ENCODE measurements at regions not wholly inside any gene's neighbourhood (a gene's known extent, or its start where the extent isn't known, plus 50 kb on each side); places are given as distances from the start of the nearest gene placed in this dataset.

- intact Hi-C loops (cut with DNase I) = no loop called here
These were observed 370.3 kb upstream of the ADGRL2 start for GRCh38 chr1:81430236-81430938.

GRCh38 chr1:81428998-81429397, 371.7 kb upstream of the ADGRL2 start:
- DNase-seq = peak in 2 of 5 donors; percentile 73 to 74
- Histone ChIP-seq H3K9ac (ENCODE audit: low read length in 3 of 3) (no peak overlapping the region), H3K36me3 (ENCODE audit: control insufficient read depth in 2 of 3, insufficient read depth in 3 of 3, low read length in 3 of 3) (no peaks in the 10 kb centered on the region), H3K27me3 (ENCODE audit: control insufficient read depth, insufficient read depth, low read length) (no peaks in the 10 kb centered on the region), H3K9me3 (ENCODE audit: control insufficient read depth in 2 of 3, insufficient read depth in 1 of 3, low read length in 3 of 3) (no peaks in the 10 kb centered on the region), H3K4me3 (ENCODE audit: low read length in 3 of 3) (no peak overlapping the region), H3K4me1 (ENCODE audit: control insufficient read depth in 2 of 3, insufficient read depth in 2 of 3, low read depth in 1 of 3, low read length in 3 of 3) (peaks cover 0 to 4% (median 3%) of the 10 kb centered on the region in 3 donors), H3K27ac (ENCODE audit: low read depth in 2 of 2, low read length in 2 of 2) (peak overlapping the region in 1 of 2 donors; percentile 30)
- TF ChIP-seq CTCF (IDR thresholded peaks at IDR 0.05; ENCODE audit: borderline replicate concordance, extremely low read depth, insufficient read depth) = no peak
- peak; percentile 92 for FAIRE-seq
- intact Hi-C loops (cut with DNase I) = no loop called here

More at GRCh38 chr1:81430236-81430938, 370.3 kb upstream of the ADGRL2 start:
- Histone ChIP-seq H3K27me3 (ENCODE audit: control insufficient read depth, insufficient read depth, low read length) (no peaks in the 10 kb centered on the region), H3K9ac (ENCODE audit: low read length in 3 of 3) (no peak overlapping the region), H3K4me1 (ENCODE audit: control insufficient read depth in 2 of 3, insufficient read depth in 2 of 3, low read depth in 1 of 3, low read length in 3 of 3) (peaks cover 0 to 4% (median 3%) of the 10 kb centered on the region in 3 donors), H3K9me3 (ENCODE audit: control insufficient read depth in 2 of 3, insufficient read depth in 1 of 3, low read length in 3 of 3) (no peaks in the 10 kb centered on the region), H3K27ac (ENCODE audit: low read depth in 2 of 2, low read length in 2 of 2) (peak overlapping the region; percentile 1 to 50), H3K4me3 (ENCODE audit: low read length in 3 of 3) (no peak overlapping the region), H3K36me3 (ENCODE audit: control insufficient read depth in 2 of 3, insufficient read depth in 3 of 3, low read length in 3 of 3) (no peaks in the 10 kb centered on the region)
- no peak for DNase-seq
- no peak for TF ChIP-seq CTCF (IDR thresholded peaks at IDR 0.05; ENCODE audit: borderline replicate concordance, extremely low read depth, insufficient read depth)
- FAIRE-seq = no peak

- H3K4me1 ChIP-seq (ENCODE audit: control insufficient read depth in 2 of 3, insufficient read depth in 2 of 3, low read depth in 1 of 3, low read length in 3 of 3) = no peaks in the 10 kb centered on the region
- H3K36me3 ChIP-seq (ENCODE audit: control insufficient read depth in 2 of 3, insufficient read depth in 3 of 3, low read length in 3 of 3) = no peaks in the 10 kb centered on the region
- intact Hi-C loops (cut with DNase I) = no loop called here
- TF ChIP-seq CTCF (IDR thresholded peaks at IDR 0.05; ENCODE audit: borderline replicate concordance, extremely low read depth, insufficient read depth) = no peak
- FAIRE-seq = no peak
- H3K27ac ChIP-seq (ENCODE audit: low read depth in 2 of 2, low read length in 2 of 2) = no peak overlapping the region
- H3K9me3 ChIP-seq (ENCODE audit: control insufficient read depth in 2 of 3, insufficient read depth in 1 of 3, low read length in 3 of 3) = no peaks in the 10 kb centered on the region
- H3K27me3 ChIP-seq (ENCODE audit: control insufficient read depth, insufficient read depth, low read length) = no peaks in the 10 kb centered on the region
- no peak for DNase-seq
- H3K4me3 ChIP-seq (ENCODE audit: low read length in 3 of 3) = no peak overlapping the region
- H3K9ac ChIP-seq (ENCODE audit: low read length in 3 of 3) = no peak overlapping the region
These were observed 375.9 kb upstream of the ADGRL2 start for GRCh38 chr1:81424816-81425215.

Measured in kidney (tissue), 13 donors.